ENCODE measurements at regions not wholly inside any gene's neighbourhood (a gene's known extent, or its start where the extent isn't known, plus 50 kb on each side); places are given as distances from the start of the nearest gene placed in this dataset.

DNA sequence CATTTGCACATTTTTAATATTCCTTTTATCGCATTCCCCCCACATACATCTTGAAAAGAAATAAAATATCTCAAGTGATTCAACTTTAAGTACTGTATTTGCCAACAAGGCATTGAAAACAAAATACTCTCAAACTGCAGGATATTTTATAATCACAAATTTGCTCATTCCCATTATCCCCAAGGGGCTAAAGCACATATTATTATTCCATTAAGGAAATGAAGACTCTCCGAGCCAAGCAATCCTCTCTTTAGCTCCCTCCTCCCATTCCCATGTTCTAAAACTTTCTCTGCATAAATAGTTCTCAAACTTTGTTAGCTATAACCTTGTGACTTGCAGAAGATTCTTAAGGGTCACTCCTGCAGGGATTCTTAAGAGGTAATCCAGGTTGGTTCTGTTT lies 436.8 kb downstream of the KCNJ2 start:
- TF ChIP-seq, protein P1, sequence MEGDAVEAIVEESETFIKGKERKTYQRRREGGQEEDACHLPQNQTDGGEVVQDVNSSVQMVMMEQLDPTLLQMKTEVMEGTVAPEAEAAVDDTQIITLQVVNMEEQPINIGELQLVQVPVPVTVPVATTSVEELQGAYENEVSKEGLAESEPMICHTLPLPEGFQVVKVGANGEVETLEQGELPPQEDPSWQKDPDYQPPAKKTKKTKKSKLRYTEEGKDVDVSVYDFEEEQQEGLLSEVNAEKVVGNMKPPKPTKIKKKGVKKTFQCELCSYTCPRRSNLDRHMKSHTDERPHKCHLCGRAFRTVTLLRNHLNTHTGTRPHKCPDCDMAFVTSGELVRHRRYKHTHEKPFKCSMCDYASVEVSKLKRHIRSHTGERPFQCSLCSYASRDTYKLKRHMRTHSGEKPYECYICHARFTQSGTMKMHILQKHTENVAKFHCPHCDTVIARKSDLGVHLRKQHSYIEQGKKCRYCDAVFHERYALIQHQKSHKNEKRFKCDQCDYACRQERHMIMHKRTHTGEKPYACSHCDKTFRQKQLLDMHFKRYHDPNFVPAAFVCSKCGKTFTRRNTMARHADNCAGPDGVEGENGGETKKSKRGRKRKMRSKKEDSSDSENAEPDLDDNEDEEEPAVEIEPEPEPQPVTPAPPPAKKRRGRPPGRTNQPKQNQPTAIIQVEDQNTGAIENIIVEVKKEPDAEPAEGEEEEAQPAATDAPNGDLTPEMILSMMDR (IDR thresholded peaks at IDR 0.05) = no peak
- TF ChIP-seq POLR2A (IDR thresholded peaks at IDR 0.05) = no peak

Data from uterus (tissue), 2 donors.